Vagina (tissue), 2 donors: ENCODE measurements at regions not wholly inside any gene's neighbourhood (a gene's known extent, or its start where the extent isn't known, plus 50 kb on each side); places are given as distances from the start of the nearest gene placed in this dataset.

ENCODE experiments used
- DNase-seq, 2 donors: peaks; one replicate each; pipeline ENCODE4 v3.0.0-alpha.2; 2017; ENCODE audit errors: extremely low spot score in 2 of 2
- H3K27ac ChIP-seq: fragments of 200-600 bp; sonication (generic); one replicate; pipeline ENCODE4 v1.5.1; 2019
- H3K27me3 ChIP-seq: fragments of 200-600 bp; sonication (generic); one replicate; pipeline ENCODE4 v1.5.1; 2019
- H3K36me3 ChIP-seq, 2 donors: fragments of 200-600 bp; sonication (generic); one replicate each; pipeline ENCODE4 v1.5.1; 2017 to 2019
- H3K4me1 ChIP-seq: fragments of 200-600 bp; sonication (generic); one replicate; pipeline ENCODE4 v1.5.1; 2019
- H3K4me3 ChIP-seq, 2 donors: fragments of 200-600 bp; sonication (generic); 1 replicate in 1 of 2; 2 replicates in 1 of 2; pipeline ENCODE4 v1.5.1; 2016 to 2019
- H3K9me3 ChIP-seq: fragments of 200-600 bp; sonication (generic); one replicate; pipeline ENCODE4 v1.5.1; 2019
- POLR2A ChIP-seq, 2 donors: fragments of 450-650 bp; IDR thresholded peaks; one replicate each; pipeline ENCODE4 v1.6.1; 2017; ENCODE audit warnings: antibody characterized with exemption in 2 of 2, mild to moderate bottlenecking in 2 of 2, moderate library complexity in 2 of 2
- POLR2AphosphoS5 ChIP-seq, 2 donors: sonication (generic); formaldehyde crosslinking; IDR thresholded peaks; one replicate each; pipeline ENCODE4 v1.9.0; 2017; ENCODE audit warnings: antibody characterized with exemption in 2 of 2, mild to moderate bottlenecking in 2 of 2, low read depth in 1 of 2; ENCODE audit not compliant: insufficient read depth in 1 of 2
- intact Hi-C: fragments of 100-400 bp; cut with DNase I; formaldehyde crosslinking; loops from one replicate; pipeline ENCODE4 v1.15.1; 2023
- TF ChIP-seq, protein P1 (sequence below), 3 experiments: fragments of 450-650 bp in 2 of 3; fragments of 200-600 bp in 1 of 3; sonication (generic) in 1 of 3; IDR thresholded peaks; one replicate each; pipeline ENCODE4 v1.5.1; 2017 to 2019; ENCODE audit warnings: antibody characterized with exemption in 3 of 3, mild to moderate bottlenecking in 2 of 3, moderate library complexity in 2 of 3

DNA sequence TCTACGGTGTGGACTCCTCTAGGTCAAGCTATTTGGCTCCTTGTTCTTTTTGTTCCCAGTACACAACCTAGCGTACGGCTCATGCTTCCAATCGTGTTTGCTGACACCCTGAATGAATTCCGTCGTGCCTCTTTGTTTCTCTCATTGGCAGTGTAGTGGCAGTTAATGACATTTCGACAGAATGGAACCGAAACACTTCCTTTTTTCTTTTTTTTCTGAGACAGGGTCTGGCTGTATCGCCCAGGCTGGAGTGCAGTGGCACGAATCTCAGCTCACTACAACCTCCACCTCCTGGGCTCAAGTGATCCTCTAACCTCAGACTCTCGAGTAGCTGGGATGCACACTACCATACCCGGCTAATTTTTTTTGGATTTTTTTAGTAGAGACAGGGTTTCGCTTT is 113.3 kb upstream of the ATP6AP2 start:
- H3K4me3 ChIP-seq, result no peak overlapping the region
- no peak for TF ChIP-seq POLR2A (IDR thresholded peaks at IDR 0.05)
- no peak for TF ChIP-seq POLR2AphosphoS5 (IDR thresholded peaks at IDR 0.05; ENCODE audit: insufficient read depth in 1 of 2, low read depth in 1 of 2)
- TF ChIP-seq, protein P1, sequence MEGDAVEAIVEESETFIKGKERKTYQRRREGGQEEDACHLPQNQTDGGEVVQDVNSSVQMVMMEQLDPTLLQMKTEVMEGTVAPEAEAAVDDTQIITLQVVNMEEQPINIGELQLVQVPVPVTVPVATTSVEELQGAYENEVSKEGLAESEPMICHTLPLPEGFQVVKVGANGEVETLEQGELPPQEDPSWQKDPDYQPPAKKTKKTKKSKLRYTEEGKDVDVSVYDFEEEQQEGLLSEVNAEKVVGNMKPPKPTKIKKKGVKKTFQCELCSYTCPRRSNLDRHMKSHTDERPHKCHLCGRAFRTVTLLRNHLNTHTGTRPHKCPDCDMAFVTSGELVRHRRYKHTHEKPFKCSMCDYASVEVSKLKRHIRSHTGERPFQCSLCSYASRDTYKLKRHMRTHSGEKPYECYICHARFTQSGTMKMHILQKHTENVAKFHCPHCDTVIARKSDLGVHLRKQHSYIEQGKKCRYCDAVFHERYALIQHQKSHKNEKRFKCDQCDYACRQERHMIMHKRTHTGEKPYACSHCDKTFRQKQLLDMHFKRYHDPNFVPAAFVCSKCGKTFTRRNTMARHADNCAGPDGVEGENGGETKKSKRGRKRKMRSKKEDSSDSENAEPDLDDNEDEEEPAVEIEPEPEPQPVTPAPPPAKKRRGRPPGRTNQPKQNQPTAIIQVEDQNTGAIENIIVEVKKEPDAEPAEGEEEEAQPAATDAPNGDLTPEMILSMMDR (IDR thresholded peaks at IDR 0.05), result no peak
- no peaks in the 10 kb centered on the region for H3K36me3 ChIP-seq
- no peaks in the 10 kb centered on the region for H3K4me1 ChIP-seq
- DNase-seq, result no peak
- H3K9me3 ChIP-seq, result no peaks in the 10 kb centered on the region
- intact Hi-C loops, result no loop called here
- H3K27me3 ChIP-seq, result no peaks in the 10 kb centered on the region
- no peak overlapping the region for H3K27ac ChIP-seq

DNA sequence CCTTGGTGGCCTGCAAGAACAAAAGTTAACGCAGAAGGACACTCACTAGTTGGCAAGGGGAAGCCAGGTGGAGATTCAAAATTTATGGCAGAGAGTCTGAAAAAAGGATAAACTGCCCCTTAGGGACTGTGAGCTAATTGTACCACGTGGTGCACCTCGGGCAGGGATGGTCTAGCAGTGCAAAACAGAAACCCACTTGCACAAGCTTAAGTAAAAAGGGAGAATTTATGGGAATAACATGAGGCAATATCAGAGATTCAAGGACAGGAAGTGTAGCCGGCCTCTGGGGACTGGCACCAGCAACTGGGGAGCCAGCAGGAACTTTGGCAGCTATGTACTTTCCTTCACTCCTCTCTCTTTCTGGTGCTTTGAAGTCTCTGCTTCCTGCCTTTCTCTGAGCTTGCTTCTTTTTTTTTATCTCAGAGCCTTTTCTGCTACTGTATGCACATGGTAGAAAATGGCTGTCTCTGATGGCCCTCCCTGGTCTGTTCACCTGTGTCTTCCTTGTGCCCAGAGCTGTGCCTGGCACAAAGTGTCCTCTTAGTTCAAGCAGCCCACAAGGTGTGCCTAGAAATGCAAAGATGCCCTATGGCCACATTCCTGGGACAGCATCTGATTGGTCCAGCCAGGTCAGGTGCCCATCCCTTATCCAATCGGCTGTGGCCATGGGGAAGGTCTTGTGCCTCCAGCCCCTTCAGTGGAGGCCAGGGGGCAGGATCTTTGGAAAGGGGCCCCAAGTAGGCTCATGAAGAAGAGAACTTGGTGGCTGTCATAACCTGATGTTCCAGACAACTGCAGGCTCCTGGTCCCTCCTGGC is 114.8 kb upstream of the ATP6AP2 start:
- no peaks in the 10 kb centered on the region for H3K4me1 ChIP-seq
- intact Hi-C loops, result no loop called here
- TF ChIP-seq POLR2A (IDR thresholded peaks at IDR 0.05) (no peak), POLR2AphosphoS5 (IDR thresholded peaks at IDR 0.05; ENCODE audit: insufficient read depth in 1 of 2, low read depth in 1 of 2) (no peak)
- TF ChIP-seq, protein P1 (IDR thresholded peaks at IDR 0.05), result no peak
- H3K9me3 ChIP-seq, result no peaks in the 10 kb centered on the region
- no peak overlapping the region for H3K27ac ChIP-seq
- no peak overlapping the region for H3K4me3 ChIP-seq
- H3K36me3 ChIP-seq, result no peaks in the 10 kb centered on the region
- H3K27me3 ChIP-seq, result no peaks in the 10 kb centered on the region
- no peak for DNase-seq

DNA sequence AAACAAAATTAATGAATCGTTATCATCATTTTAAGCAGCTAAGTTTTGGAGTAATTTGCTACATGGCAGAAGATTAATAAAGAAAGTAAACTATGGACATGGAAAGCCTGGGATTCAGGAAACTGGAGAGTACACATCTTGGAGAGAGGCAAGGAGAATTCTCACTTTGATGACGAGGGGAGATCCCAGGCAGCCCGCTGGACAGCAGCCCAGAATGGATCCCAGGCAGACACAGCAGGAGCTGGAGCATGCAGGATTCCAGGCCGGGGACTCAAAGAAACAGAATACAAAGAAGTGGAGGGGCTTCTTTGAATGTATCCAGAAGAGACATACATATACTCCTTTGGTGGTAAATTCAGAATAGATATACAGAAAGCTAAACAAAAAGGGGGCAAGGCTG is 118.0 kb upstream of the ATP6AP2 start:
- Histone ChIP-seq H3K4me1 (no peaks in the 10 kb centered on the region), H3K4me3 (no peak overlapping the region), H3K27ac (no peak overlapping the region), H3K9me3 (no peaks in the 10 kb centered on the region), H3K27me3 (no peaks in the 10 kb centered on the region), H3K36me3 (no peaks in the 10 kb centered on the region)
- intact Hi-C loops, result no loop called here
- DNase-seq, result no peak
- TF ChIP-seq POLR2AphosphoS5 (IDR thresholded peaks at IDR 0.05; ENCODE audit: insufficient read depth in 1 of 2, low read depth in 1 of 2), result no peak
- TF ChIP-seq, protein P1 (IDR thresholded peaks at IDR 0.05), result no peak
- TF ChIP-seq POLR2A (IDR thresholded peaks at IDR 0.05), result no peak

DNA sequence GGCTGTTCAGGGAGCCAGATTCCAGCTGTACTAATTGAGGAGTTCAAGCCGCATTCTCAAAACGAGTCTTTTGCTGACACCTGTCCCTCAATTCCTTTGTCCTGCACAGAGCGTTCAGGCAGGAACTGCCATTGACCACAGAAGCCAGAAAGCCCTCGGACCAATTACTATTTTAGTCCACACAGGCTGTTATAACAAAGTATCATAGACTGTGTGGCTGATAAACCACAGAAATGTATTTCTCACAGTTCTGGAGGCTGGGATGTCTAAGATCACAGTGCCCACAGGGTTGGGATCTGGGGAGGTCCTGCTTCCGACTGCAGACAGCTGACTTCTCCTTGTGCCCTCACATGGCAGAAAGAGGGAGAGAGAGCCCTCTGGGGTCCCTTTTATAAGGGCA is 119.8 kb upstream of the ATP6AP2 start:
- no peaks in the 10 kb centered on the region for H3K9me3 ChIP-seq
- TF ChIP-seq, protein P1 (IDR thresholded peaks at IDR 0.05), result no peak
- TF ChIP-seq POLR2A (IDR thresholded peaks at IDR 0.05) (no peak), POLR2AphosphoS5 (IDR thresholded peaks at IDR 0.05; ENCODE audit: insufficient read depth in 1 of 2, low read depth in 1 of 2) (no peak)
- H3K27me3 ChIP-seq, result no peaks in the 10 kb centered on the region
- intact Hi-C loops, result no loop called here
- H3K27ac ChIP-seq, result no peak overlapping the region
- H3K4me1 ChIP-seq, result no peaks in the 10 kb centered on the region
- no peaks in the 10 kb centered on the region for H3K36me3 ChIP-seq
- no peak overlapping the region for H3K4me3 ChIP-seq
- no peak for DNase-seq

DNA sequence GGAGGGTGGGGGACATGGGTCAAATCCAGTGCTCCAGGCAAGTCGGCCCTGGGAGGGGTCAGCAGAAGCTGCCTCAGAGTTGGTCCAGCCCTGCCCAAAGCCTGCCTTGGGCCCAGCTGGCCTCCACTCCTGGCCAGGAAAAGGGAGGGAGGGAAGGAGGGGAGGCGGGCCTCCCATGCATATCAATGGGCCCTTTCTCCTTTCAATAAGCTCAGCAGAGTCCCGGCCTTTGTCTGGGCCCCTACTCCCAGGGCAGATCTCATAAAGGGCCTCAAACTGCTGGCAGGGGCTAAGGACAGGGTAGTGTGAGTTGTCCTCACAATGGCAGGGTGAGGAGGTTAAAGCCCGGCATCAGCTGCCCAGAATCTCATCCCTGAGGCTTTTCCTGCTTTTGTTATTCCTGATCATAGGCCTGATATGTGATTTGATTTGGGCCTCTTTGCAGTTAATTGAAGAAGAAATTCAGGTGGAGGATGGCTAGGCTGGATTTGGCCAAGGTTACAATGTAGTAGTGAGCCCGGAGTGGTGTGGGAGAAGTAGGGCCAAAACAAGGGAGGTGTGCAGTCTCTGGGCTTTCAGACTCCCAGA is 121.1 kb upstream of the ATP6AP2 start:
- H3K4me3 ChIP-seq, result no peak overlapping the region
- intact Hi-C loops, result no loop called here
- no peak for TF ChIP-seq POLR2AphosphoS5 (IDR thresholded peaks at IDR 0.05; ENCODE audit: insufficient read depth in 1 of 2, low read depth in 1 of 2)
- TF ChIP-seq POLR2A (IDR thresholded peaks at IDR 0.05), result no peak
- TF ChIP-seq, protein P1 (IDR thresholded peaks at IDR 0.05), result no peak
- no peak for DNase-seq
- H3K36me3 ChIP-seq, result no peaks in the 10 kb centered on the region
- H3K27me3 ChIP-seq, result no peaks in the 10 kb centered on the region
- no peak overlapping the region for H3K27ac ChIP-seq
- H3K9me3 ChIP-seq, result no peaks in the 10 kb centered on the region
- H3K4me1 ChIP-seq, result no peaks in the 10 kb centered on the region
